ENCODE measurements at regions not wholly inside any gene's neighbourhood (a gene's known extent, or its start where the extent isn't known, plus 50 kb on each side); places are given as distances from the start of the nearest gene placed in this dataset.

DNA sequence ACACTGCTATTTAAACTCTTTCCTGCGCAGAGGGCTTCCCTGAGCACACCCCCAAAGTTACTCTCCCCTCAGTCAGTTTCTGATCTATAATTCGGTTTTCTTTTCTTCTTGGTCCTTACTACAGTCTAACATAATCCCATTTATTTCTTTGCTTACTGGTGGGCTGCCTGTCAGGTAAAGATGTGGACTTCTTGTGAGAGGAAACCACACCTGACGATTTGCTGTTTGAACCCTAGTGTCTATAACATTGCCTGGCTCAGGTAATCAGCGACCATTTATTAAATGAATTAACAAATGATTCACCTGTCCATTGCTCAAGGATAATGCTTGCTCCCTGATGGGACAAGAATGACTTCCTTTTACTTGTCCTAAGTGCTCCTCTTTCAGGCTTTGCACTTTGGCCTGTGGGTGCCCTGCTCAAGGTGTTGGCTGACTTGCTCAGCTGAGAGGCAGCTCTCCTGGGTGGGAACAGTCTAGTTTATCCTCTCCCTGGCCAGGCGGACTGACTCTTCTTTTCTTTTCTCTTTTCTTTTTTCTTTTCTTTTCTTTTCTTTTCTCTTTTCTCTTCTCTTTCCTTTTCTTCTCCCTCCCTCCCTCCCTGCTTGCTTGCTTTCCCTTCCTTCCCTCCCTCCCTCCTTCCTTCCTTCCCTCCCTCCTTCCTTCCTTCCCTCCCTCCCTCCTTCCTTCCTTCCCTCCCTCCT lies 233.1 kb downstream of the BCAS1 start:
- no peak for DNase-seq (ENCODE audit: low spot score)

DNA sequence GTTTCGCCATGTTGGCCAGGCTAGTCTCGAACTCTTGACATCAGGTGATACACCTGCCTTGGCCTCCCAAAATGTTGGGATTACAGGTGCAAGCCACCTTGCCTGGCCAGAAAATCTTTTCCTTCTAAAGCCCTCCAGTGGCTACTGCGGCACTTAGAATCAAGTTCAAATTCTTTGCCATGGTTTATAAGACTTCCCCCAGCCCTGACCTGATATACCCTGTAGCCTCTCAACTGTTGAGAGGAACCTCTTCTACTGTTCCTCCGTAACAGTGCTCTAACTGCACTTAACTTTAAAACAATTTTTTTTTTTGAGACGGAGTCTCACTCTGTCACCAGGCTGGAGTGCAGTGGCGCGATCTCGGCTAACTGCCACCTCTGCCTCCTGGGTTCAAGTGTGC lies 235.6 kb downstream of the BCAS1 start:
- DNase-seq (ENCODE audit: low spot score) = no peak

GRCh38 chr20:53834062-53834442 lies 236.3 kb downstream of the BCAS1 start:
- DNase-seq (ENCODE audit: low spot score) = peak; percentile 34

- DNase-seq (ENCODE audit: low spot score) = no peak
Observed at GRCh38 chr20:53833333-53834061, 236.9 kb downstream of the BCAS1 start.

- no peak for DNase-seq (ENCODE audit: low spot score)
Observed at GRCh38 chr20:53832499-53832898, 237.9 kb downstream of the BCAS1 start.

GRCh38 chr20:53831812-53832211 lies 238.2 kb upstream of the ZNF217 start:
- no peak for DNase-seq (ENCODE audit: low spot score)

DNA sequence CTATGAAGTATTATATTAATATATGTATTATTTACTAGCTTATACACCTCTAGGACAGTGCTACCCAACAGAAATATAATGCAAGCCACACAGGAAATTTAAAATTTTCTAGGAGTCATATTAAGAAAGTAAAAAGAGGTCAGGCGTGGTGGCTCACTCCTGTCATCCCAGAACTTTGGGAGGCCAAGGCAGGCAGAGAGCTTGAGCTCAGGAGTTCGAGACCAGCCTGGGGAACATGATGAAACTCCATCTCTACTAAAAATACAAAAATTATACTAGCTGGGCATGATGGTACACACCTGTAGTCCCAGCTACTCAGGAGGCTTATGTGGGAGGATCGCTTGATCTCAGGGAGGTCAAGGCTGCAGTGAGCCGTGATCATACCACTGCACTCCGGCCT lies 237.6 kb upstream of the ZNF217 start:
- DNase-seq (ENCODE audit: low spot score) = no peak

GRCh38 chr20:53829724-53830521 lies 236.3 kb upstream of the ZNF217 start:
- DNase-seq (ENCODE audit: low spot score) = peak; percentile 76

DNA sequence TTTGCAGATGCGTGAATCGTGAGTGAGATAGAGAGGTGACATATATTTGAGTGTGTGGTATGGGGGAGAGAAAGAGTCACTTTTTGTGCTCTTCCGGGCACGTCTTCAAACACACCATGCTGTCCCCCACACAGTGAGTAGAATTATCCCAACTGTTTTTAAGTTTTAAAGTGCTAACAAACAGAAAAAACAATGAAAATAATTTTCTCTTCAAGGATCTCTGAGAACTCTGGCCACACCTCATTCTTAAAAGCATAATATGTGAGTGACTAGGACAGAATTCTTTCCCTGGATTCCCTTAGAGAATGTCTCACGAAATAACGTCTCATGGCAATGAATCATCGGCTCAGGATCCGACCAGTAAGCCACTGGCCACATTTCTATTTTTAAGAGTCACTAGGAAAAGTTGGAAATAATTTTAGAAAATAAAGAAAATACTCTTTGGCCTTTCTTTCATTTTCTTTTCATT lies 235.7 kb upstream of the ZNF217 start:
- no peak for DNase-seq (ENCODE audit: low spot score)

GRCh38 chr20:53828682-53829254 lies 235.1 kb upstream of the ZNF217 start:
- peak; percentile 41 for DNase-seq (ENCODE audit: low spot score)

GRCh38 chr20:53828088-53828681 lies 234.5 kb upstream of the ZNF217 start:
- DNase-seq (ENCODE audit: low spot score) = no peak

- no peak for DNase-seq (ENCODE audit: low spot score)
Observed at GRCh38 chr20:53827292-53828087, 233.9 kb upstream of the ZNF217 start.

GRCh38 chr20:53826597-53827291 lies 233.1 kb upstream of the ZNF217 start:
- DNase-seq (ENCODE audit: low spot score) = peak; percentile 47

- DNase-seq (ENCODE audit: low spot score) = no peak
Observed at GRCh38 chr20:53826090-53826489, 232.5 kb upstream of the ZNF217 start.

- DNase-seq (ENCODE audit: low spot score) = no peak
Observed at GRCh38 chr20:53825282-53825681, 231.6 kb upstream of the ZNF217 start.

GRCh38 chr20:53824779-53825178 lies 231.1 kb upstream of the ZNF217 start:
- DNase-seq (ENCODE audit: low spot score) = no peak

DNA sequence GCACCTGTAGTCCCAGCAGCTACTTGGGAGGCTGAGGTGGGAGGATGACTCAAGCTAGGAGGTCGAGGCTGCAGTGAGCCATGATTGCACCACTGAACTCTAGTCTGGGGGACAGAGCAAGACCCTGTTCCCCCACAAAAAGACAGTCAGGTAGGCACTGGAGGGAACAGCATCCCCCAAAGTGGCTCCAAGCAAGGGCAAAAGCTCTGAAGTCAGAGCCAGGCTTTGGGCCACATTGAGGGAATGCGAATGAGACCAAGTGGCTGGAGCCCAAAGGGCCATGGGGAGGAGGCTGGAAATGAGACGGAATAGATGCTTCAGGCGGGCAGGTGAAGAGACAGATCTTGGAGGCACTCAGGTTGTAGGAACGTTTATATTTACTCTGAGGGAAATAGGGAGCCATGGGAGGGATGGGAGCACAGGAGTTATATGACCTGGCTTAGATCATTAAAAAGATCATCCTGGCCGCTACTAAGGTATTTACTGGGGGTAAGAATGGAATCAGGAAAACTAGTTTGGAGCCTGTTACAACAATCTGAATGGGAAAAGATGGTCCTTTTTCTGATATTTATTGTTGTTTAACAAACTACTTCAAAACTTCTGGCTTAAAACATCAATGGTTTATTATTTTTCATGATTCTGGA lies 229.6 kb upstream of the ZNF217 start:
- DNase-seq (ENCODE audit: low spot score) = no peak

- DNase-seq (ENCODE audit: low spot score) = no peak
Observed at GRCh38 chr20:53822534-53822933, 228.9 kb upstream of the ZNF217 start.

DNA sequence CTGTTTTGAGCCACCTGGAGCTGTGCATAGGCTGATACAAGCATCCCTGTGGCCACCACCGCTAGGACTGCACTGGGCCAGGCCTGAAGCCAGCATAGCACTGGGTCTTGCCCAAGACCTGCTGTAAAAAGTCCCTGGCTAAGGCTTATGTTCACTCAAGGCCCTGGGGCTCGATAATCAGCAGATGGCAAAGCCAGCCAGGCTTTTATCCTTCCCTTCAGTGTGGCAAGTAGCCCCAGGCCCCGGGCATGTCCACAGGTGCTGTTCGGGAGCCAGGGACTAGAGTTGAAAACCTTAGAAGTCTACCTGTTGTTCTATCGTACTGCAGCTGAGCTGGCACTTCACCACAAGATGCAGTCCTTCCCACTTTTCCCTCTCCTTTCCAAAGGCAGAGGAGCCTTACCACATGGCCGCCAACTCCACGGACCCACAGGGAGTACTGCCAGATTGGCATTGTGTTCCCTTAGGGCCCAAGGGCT lies 226.4 kb upstream of the ZNF217 start:
- no peak for DNase-seq (ENCODE audit: low spot score)

All from NAMALWA (cell line).